ENCODE measurements at regions not wholly inside any gene's neighbourhood (a gene's known extent, or its start where the extent isn't known, plus 50 kb on each side); places are given as distances from the start of the nearest gene placed in this dataset.

- no peak for DNase-seq
These were observed 67.9 kb upstream of the CCDC54 start for GRCh38 chr3:107309312-107309711.

GRCh38 chr3:107313711-107314110 is 63.5 kb upstream of the CCDC54 start:
- no peak for DNase-seq

DNA sequence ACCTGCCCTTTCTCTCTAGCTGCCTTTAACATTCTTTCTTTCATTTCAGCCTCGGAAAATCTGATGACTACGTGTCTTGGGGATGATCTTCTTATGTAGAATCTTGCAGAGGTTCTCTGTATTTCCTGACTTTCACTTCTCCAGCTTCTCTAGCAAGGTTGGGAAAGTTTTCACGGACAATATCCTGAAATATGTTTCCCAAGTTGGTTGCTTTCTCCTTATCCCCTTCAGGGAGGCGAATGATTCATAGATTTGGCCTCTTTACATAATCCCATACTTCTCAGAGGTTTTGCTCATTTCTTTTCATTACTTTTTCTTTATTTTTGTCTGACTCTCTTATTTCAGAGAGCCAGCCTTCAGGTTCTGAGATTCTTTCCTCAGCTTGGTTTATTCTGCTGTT is 62.1 kb upstream of the CCDC54 start:
- no peak for DNase-seq

DNA sequence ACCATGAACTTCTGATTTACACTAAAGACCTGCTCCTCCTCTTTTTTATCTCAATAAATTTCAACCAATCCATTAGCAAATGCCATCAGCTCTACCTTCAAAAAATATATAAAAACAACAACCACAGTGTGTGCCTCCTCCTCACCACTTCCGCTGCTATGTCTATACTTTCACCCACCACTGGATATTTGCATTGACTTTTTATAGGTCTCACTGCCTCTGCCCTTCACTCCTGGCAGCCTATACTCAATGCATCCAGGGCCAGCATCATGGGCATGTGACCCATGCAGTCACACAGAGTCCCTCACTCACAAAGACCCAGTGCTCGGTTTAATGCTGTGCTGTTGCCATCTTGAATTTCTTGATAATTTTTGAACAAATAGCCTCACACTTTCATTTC is 53.5 kb upstream of the CCDC54 start:
- DNase-seq: no peak

- DNase-seq: no peak
These were observed 51.8 kb upstream of the CCDC54 start for GRCh38 chr3:107325446-107325845.
